ENCODE measurements at regions not wholly inside any gene's neighbourhood (a gene's known extent, or its start where the extent isn't known, plus 50 kb on each side); places are given as distances from the start of the nearest gene placed in this dataset.
"Not testable (repeated sequence)": the region's sequence is repeated elsewhere in the genome, so short reads cannot be mapped to it uniquely, and the experiment has no call there.

- no peak for DNase-seq (ENCODE audit: low spot score)
- WGBS, result 70% methylated on average over 5 of the region's 5 CpGs
- Histone ChIP-seq H3K9me3 (no peaks in the 10 kb centered on the region), H3K27ac (no peak overlapping the region), H3K27me3 (replicated peaks; ENCODE audit: insufficient read depth) (no peaks in the 10 kb centered on the region), H3K4me1 (replicated peaks) (no peaks in the 10 kb centered on the region), H3K36me3 (no peaks in the 10 kb centered on the region), H3K4me3 (no peak overlapping the region)
- intact Hi-C loops (cut with DNase I), result no loop called here
- TF ChIP-seq POLR2AphosphoS5 (IDR thresholded peaks at IDR 0.05) (no peak), CTCF (IDR thresholded peaks at IDR 0.05) (no peak), POLR2A (IDR thresholded peaks at IDR 0.05) (no peak)
Observed at GRCh38 chr12:94819011-94819410, 168.7 kb upstream of the TMCC3 start.

- intact Hi-C loops (cut with DNase I), result no loop called here
- H3K27ac ChIP-seq, result no peak overlapping the region
- DNase-seq (ENCODE audit: low spot score), result no peak
- TF ChIP-seq POLR2AphosphoS5 (IDR thresholded peaks at IDR 0.05) (no peak), CTCF (IDR thresholded peaks at IDR 0.05) (no peak), POLR2A (IDR thresholded peaks at IDR 0.05) (no peak)
- no peaks in the 10 kb centered on the region for H3K36me3 ChIP-seq
- no peaks in the 10 kb centered on the region for H3K9me3 ChIP-seq
- H3K4me1 ChIP-seq (replicated peaks), result no peaks in the 10 kb centered on the region
- 77% methylated on average over 1 of the region's 1 CpG for WGBS
- no peaks in the 10 kb centered on the region for H3K27me3 ChIP-seq (replicated peaks; ENCODE audit: insufficient read depth)
- H3K4me3 ChIP-seq, result no peak overlapping the region
Observed at GRCh38 chr12:94817695-94818075, 167.3 kb upstream of the TMCC3 start.

- H3K27ac ChIP-seq; H3K4me3 ChIP-seq; H3K36me3 ChIP-seq; intact Hi-C loops (cut with DNase I); DNase-seq (ENCODE audit: low spot score); H3K9me3 ChIP-seq; H3K27me3 ChIP-seq (replicated peaks; ENCODE audit: insufficient read depth); H3K4me1 ChIP-seq (replicated peaks): not testable (repeated sequence)
- WGBS, result 93% methylated on average over 15 of the region's 15 CpGs
Observed at GRCh38 chr12:94817201-94817600, 166.8 kb upstream of the TMCC3 start.

- H3K27me3 ChIP-seq (replicated peaks; ENCODE audit: insufficient read depth); intact Hi-C loops (cut with DNase I); DNase-seq (ENCODE audit: low spot score); H3K36me3 ChIP-seq; H3K27ac ChIP-seq; H3K4me1 ChIP-seq (replicated peaks); H3K9me3 ChIP-seq; H3K4me3 ChIP-seq: not testable (repeated sequence)
- 78% methylated on average over 5 of the region's 5 CpGs for WGBS
Observed at GRCh38 chr12:94816746-94817145, 166.4 kb upstream of the TMCC3 start.

GRCh38 chr12:94815958-94816357 lies 165.6 kb upstream of the TMCC3 start:
- WGBS, result 62% methylated on average over 7 of the region's 7 CpGs
- Histone ChIP-seq H3K36me3 (no peaks in the 10 kb centered on the region), H3K4me1 (replicated peaks) (no peaks in the 10 kb centered on the region), H3K27me3 (replicated peaks; ENCODE audit: insufficient read depth) (no peaks in the 10 kb centered on the region), H3K27ac (no peak overlapping the region), H3K9me3 (no peaks in the 10 kb centered on the region), H3K4me3 (no peak overlapping the region)
- TF ChIP-seq POLR2AphosphoS5 (IDR thresholded peaks at IDR 0.05) (no peak), CTCF (IDR thresholded peaks at IDR 0.05) (no peak), POLR2A (IDR thresholded peaks at IDR 0.05) (no peak)
- intact Hi-C loops (cut with DNase I), result no loop called here
- no peak for DNase-seq (ENCODE audit: low spot score)

GRCh38 chr12:94815450-94815849 lies 165.1 kb upstream of the TMCC3 start:
- no peak overlapping the region for H3K4me3 ChIP-seq
- no peaks in the 10 kb centered on the region for H3K9me3 ChIP-seq
- intact Hi-C loops (cut with DNase I), result no loop called here
- no peaks in the 10 kb centered on the region for H3K4me1 ChIP-seq (replicated peaks)
- no peaks in the 10 kb centered on the region for H3K36me3 ChIP-seq
- DNase-seq (ENCODE audit: low spot score), result no peak
- TF ChIP-seq POLR2AphosphoS5 (IDR thresholded peaks at IDR 0.05), result no peak
- no peak for TF ChIP-seq CTCF (IDR thresholded peaks at IDR 0.05)
- TF ChIP-seq POLR2A (IDR thresholded peaks at IDR 0.05), result no peak
- WGBS, result 97% methylated on average over 2 of the region's 2 CpGs
- no peak overlapping the region for H3K27ac ChIP-seq
- H3K27me3 ChIP-seq (replicated peaks; ENCODE audit: insufficient read depth), result no peaks in the 10 kb centered on the region

Measured in prostate gland (tissue), 2 donors.